Astrocyte (in vitro differentiated cells and primary cell): ENCODE measurements at regions not wholly inside any gene's neighbourhood (a gene's known extent, or its start where the extent isn't known, plus 50 kb on each side); places are given as distances from the start of the nearest gene placed in this dataset.

ENCODE experiments used
- CTCF ChIP-seq: IDR thresholded peaks from 2 replicates; pipeline ENCODE4 v1.5.1; 2011; ENCODE audit warnings: low read depth, mild to moderate bottlenecking, inconsistent platforms, low read length, moderate library complexity; ENCODE audit not compliant: insufficient read depth
- EZH2 ChIP-seq: IDR thresholded peaks from 2 replicates; pipeline ENCODE4 v1.6.1; 2012; ENCODE audit warnings: mild to moderate bottlenecking, low read length, inconsistent platforms; ENCODE audit not compliant: insufficient read depth

- no peak for TF ChIP-seq CTCF
- TF ChIP-seq EZH2: no peak
Measured at GRCh38 chr6:44059359-44060346, 67.6 kb downstream of the MRPL14 start.
